HG02885 (cell line): ENCODE measurements at regions not wholly inside any gene's neighbourhood (a gene's known extent, or its start where the extent isn't known, plus 50 kb on each side); places are given as distances from the start of the nearest gene placed in this dataset.

Experiments
- ATAC-seq: cut with Tn5 transposase; IDR thresholded peaks from one replicate; pipeline ENCODE4 v1.9.1; 2021; ENCODE audit warnings: mild to moderate bottlenecking; ENCODE audit not compliant: unreplicated experiment, poor library complexity

- ATAC-seq: no peak
Observed at GRCh38 chr3:66740260-66740659, 239.4 kb upstream of the LRIG1 start.

GRCh38 chr3:66744521-66744920, 243.7 kb upstream of the LRIG1 start:
- no peak for ATAC-seq

- no peak for ATAC-seq
Observed at GRCh38 chr3:66744986-66745385, 244.2 kb upstream of the LRIG1 start.

- no peak for ATAC-seq
Observed at GRCh38 chr3:66747261-66747660, 246.4 kb upstream of the LRIG1 start.

- no peak for ATAC-seq
Observed at GRCh38 chr3:66747696-66748095, 246.9 kb upstream of the LRIG1 start.

GRCh38 chr3:66748175-66748876, 247.5 kb upstream of the LRIG1 start:
- no peak for ATAC-seq

- ATAC-seq: no peak
Observed at GRCh38 chr3:66751842-66752241, 246.3 kb upstream of the KBTBD8 start.

GRCh38 chr3:66753670-66754069, 244.4 kb upstream of the KBTBD8 start:
- no peak for ATAC-seq

- ATAC-seq: no peak
Observed at GRCh38 chr3:66754613-66755012, 243.5 kb upstream of the KBTBD8 start.

- no peak for ATAC-seq
Observed at GRCh38 chr3:66755924-66756323, 242.2 kb upstream of the KBTBD8 start.

- no peak for ATAC-seq
Observed at GRCh38 chr3:66756468-66757036, 241.6 kb upstream of the KBTBD8 start.

GRCh38 chr3:66761093-66761780, 236.9 kb upstream of the KBTBD8 start:
- no peak for ATAC-seq

- no peak for ATAC-seq
Observed at GRCh38 chr3:66762916-66763693, 235.0 kb upstream of the KBTBD8 start.

GRCh38 chr3:66778107-66778506, 220.0 kb upstream of the KBTBD8 start:
- ATAC-seq: no peak

GRCh38 chr3:66778777-66779176, 219.3 kb upstream of the KBTBD8 start:
- ATAC-seq: peak; percentile 76

- no peak for ATAC-seq
Observed at GRCh38 chr3:66785191-66785909, 212.8 kb upstream of the KBTBD8 start.

- no peak for ATAC-seq
Observed at GRCh38 chr3:66789580-66790237, 208.4 kb upstream of the KBTBD8 start.

- no peak for ATAC-seq
Observed at GRCh38 chr3:66792086-66792485, 206.0 kb upstream of the KBTBD8 start.

- ATAC-seq: no peak
Observed at GRCh38 chr3:66795365-66795764, 202.7 kb upstream of the KBTBD8 start.

GRCh38 chr3:66796343-66796742, 201.8 kb upstream of the KBTBD8 start:
- ATAC-seq: no peak
